HCT116 (cell line): ENCODE measurements at regions not wholly inside any gene's neighbourhood (a gene's known extent, or its start where the extent isn't known, plus 50 kb on each side); places are given as distances from the start of the nearest gene placed in this dataset.

Experiments used
- ATAC-seq: fragments of 200-7000 bp; cut with Tn5 transposase; 2 replicates; pipeline ENCODE4 v1.9.1; 2020; ENCODE audit warnings: mild to moderate bottlenecking, moderate library complexity
- BruUV-seq: library from RNA; stranded (reverse); fragments of 400-500 nt; replicated peaks from 2 replicates; lab custom pipeline; 2021; lab: Mats Ljungman, UMichigan
- CTCF ChIA-PET: fragments of 300-600 bp; sonication (Branson Sonifier 250); formaldehyde crosslinking; loops from one replicate; lab custom pipeline; 2021; ENCODE audit warnings: antibody characterized with exemption; lab: Charles Lee
- POLR2A ChIA-PET: fragments of 300-600, 350-600 bp; sonication (Branson Sonifier 250); formaldehyde crosslinking; loops from one replicate; lab custom pipeline; 2021; ENCODE audit warnings: antibody characterized with exemption; lab: Charles Lee
- RAD21 ChIA-PET, 2 experiments: fragments of 300-600 bp; sonication (Branson Sonifier 250); formaldehyde crosslinking; loops; one replicate each; lab custom pipeline; 2023; ENCODE audit warnings: low total read pairs in 2 of 2; ENCODE audit not compliant: uncharacterized antibody in 2 of 2, unreplicated experiment in 2 of 2, low non-redundant PET in 1 of 2; lab: Charles Lee
- DNase-seq: peaks from one replicate; pipeline ENCODE4 v3.0.0-alpha.2; 2010; ENCODE audit warnings: low read depth, low spot score
- H2AFZ ChIP-seq: fragments of 200-600 bp; shearing (Covaris generic), sonication (generic); 2 replicates; pipeline ENCODE4 v1.6.1; 2017; ENCODE audit warnings: low read depth, mixed run types, mixed read lengths, antibody characterized with exemption, low read length; ENCODE audit not compliant: poor library complexity, severe bottlenecking
- H3K27ac ChIP-seq: 2 replicates; pipeline ENCODE4 v1.5.1; 2012; ENCODE audit warnings: low read depth, low read length
- H3K27me3 ChIP-seq: fragments of 200-600 bp; sonication (generic); 2 replicates; pipeline ENCODE4 v1.6.1; 2016; ENCODE audit warnings: mixed run types, low read length, mixed read lengths; ENCODE audit not compliant: insufficient read depth
- H3K36me3 ChIP-seq, 2 experiments: fragments of 200-500 bp in 1 of 2; fragments of 200-600 bp in 1 of 2; sonication (Bioruptor generic) in 1 of 2; sonication (generic) in 1 of 2; 2 replicates each; pipeline versions ENCODE4 v1.5.1 to v1.6.1; 2014 to 2016; ENCODE audit warnings: low read length in 2 of 2, inconsistent platforms in 1 of 2, mixed read lengths in 1 of 2, mixed run types in 1 of 2; ENCODE audit not compliant: insufficient read depth in 2 of 2, control insufficient read depth in 1 of 2
- H3K4me1 ChIP-seq, 2 experiments: fragments of 200-600 bp in 1 of 2; sonication (generic) in 1 of 2; 2 replicates each; pipeline versions ENCODE4 v1.5.1 to v1.6.1; 2012 to 2017; ENCODE audit warnings: low read length in 2 of 2, inconsistent platforms in 1 of 2, mild to moderate bottlenecking in 1 of 2, mixed read lengths in 1 of 2, mixed run types in 1 of 2, moderate library complexity in 1 of 2; ENCODE audit not compliant: insufficient read depth in 2 of 2, control insufficient read depth in 1 of 2
- H3K4me2 ChIP-seq: fragments of 200-600 bp; sonication (generic); 2 replicates; pipeline ENCODE4 v1.6.1; 2017; ENCODE audit warnings: mixed run types, low read length, mixed read lengths
- H3K4me3 ChIP-seq, 2 experiments: fragments of 200-600 bp in 1 of 2; sonication (generic) in 1 of 2; replicated peaks in 1 of 2; 2 replicates each; pipeline ENCODE4 v1.5.1; 2011 to 2016; ENCODE audit warnings: low read length in 2 of 2, control low read depth in 1 of 2, low read depth in 1 of 2, mild to moderate bottlenecking in 1 of 2, mixed read lengths in 1 of 2, mixed run types in 1 of 2
- H3K79me2 ChIP-seq: fragments of 200-600 bp; sonication (generic); 2 replicates; pipeline ENCODE4 v1.6.1; 2017; ENCODE audit warnings: mild to moderate bottlenecking, mixed run types, low read length, moderate library complexity, mixed read lengths; ENCODE audit not compliant: insufficient read depth
- H3K9ac ChIP-seq: fragments of 200-600 bp; sonication (generic); 2 replicates; pipeline ENCODE4 v1.6.1; 2016; ENCODE audit warnings: low read length, mixed read lengths
- H3K9me2 ChIP-seq: fragments of 200-600 bp; sonication (generic), shearing (Covaris generic); 2 replicates; pipeline ENCODE4 v1.6.1; 2017; ENCODE audit warnings: mixed run types, mild to moderate bottlenecking, moderate library complexity; ENCODE audit not compliant: insufficient read depth
- H3K9me3 ChIP-seq, 2 experiments: fragments of 200-500 bp in 1 of 2; fragments of 200-600 bp in 1 of 2; sonication (Bioruptor generic) in 1 of 2; sonication (generic) in 1 of 2; 2 replicates each; pipeline ENCODE4 v1.6.1; 2014 to 2017; ENCODE audit warnings: low read length in 2 of 2, mixed read lengths in 2 of 2, inconsistent platforms in 1 of 2, low read depth in 1 of 2, mild to moderate bottlenecking in 1 of 2, mixed run types in 1 of 2, moderate library complexity in 1 of 2; ENCODE audit not compliant: control insufficient read depth in 1 of 2, insufficient read depth in 1 of 2
- H4K20me1 ChIP-seq: fragments of 200-600 bp; sonication (generic), shearing (Covaris generic); 2 replicates; pipeline ENCODE4 v1.6.1; 2017; ENCODE audit warnings: mixed run types, mild to moderate bottlenecking, moderate library complexity; ENCODE audit not compliant: insufficient read depth
- CBX3 ChIP-seq: IDR thresholded peaks from 2 replicates; pipeline ENCODE4 v1.6.1; 2012; ENCODE audit warnings: low read depth
- ELF1 ChIP-seq: IDR thresholded peaks from 2 replicates; pipeline ENCODE4 v1.6.1; 2012; ENCODE audit warnings: low read depth, borderline replicate concordance
- EZH2phosphoT487 ChIP-seq: fragments of 200-600 bp; IDR thresholded peaks from 2 replicates; pipeline ENCODE4 v1.6.1; 2018; ENCODE audit warnings: antibody characterized with exemption, borderline replicate concordance
- POLR2AphosphoS5 ChIP-seq: IDR thresholded peaks from 2 replicates; pipeline ENCODE4 v1.6.1; 2011; ENCODE audit warnings: mild to moderate bottlenecking, low read depth, low read length, moderate library complexity
- RAD21 ChIP-seq: IDR thresholded peaks from 2 replicates; pipeline ENCODE4 v1.6.1; 2012; ENCODE audit warnings: low read depth, mild to moderate bottlenecking
- REST ChIP-seq: IDR thresholded peaks from 2 replicates; pipeline ENCODE4 v1.6.1; 2012; ENCODE audit warnings: low read depth
- SRF ChIP-seq: IDR thresholded peaks from 2 replicates; pipeline ENCODE4 v1.6.1; 2012; ENCODE audit warnings: low read depth
- TCF7L2 ChIP-seq: IDR thresholded peaks from 2 replicates; pipeline ENCODE4 v1.7.0; 2011; ENCODE audit warnings: borderline replicate concordance, inconsistent platforms; ENCODE audit not compliant: insufficient read depth, insufficient read length; ENCODE audit errors: extremely low read depth
- YY1 ChIP-seq: IDR thresholded peaks from 2 replicates; pipeline ENCODE4 v1.6.1; 2011; ENCODE audit warnings: low read length, low read depth, moderate library complexity, mild to moderate bottlenecking; ENCODE audit not compliant: insufficient replicate concordance; ENCODE audit errors: extremely low read depth
- ZBTB33 ChIP-seq: IDR thresholded peaks from 2 replicates; pipeline ENCODE4 v1.6.1; 2011; ENCODE audit warnings: mild to moderate bottlenecking, low read length, moderate library complexity; ENCODE audit not compliant: insufficient replicate concordance; ENCODE audit errors: extremely low read depth
- ZNF274 ChIP-seq: fragments of 200-500 bp; sonication (Bioruptor generic); IDR thresholded peaks from 2 replicates; pipeline ENCODE4 v1.6.1; 2014; ENCODE audit warnings: mild to moderate bottlenecking, low read depth, low read length, inconsistent platforms
- intact Hi-C: fragments of 100-400 bp; cut with micrococcal nuclease; formaldehyde crosslinking; loops from 2 replicates; pipeline ENCODE4 v1.10.0; 2022
- TF ChIP-seq, protein P1 (sequence below): IDR thresholded peaks from 2 replicates; pipeline ENCODE4 v1.6.1; 2012

DNA sequence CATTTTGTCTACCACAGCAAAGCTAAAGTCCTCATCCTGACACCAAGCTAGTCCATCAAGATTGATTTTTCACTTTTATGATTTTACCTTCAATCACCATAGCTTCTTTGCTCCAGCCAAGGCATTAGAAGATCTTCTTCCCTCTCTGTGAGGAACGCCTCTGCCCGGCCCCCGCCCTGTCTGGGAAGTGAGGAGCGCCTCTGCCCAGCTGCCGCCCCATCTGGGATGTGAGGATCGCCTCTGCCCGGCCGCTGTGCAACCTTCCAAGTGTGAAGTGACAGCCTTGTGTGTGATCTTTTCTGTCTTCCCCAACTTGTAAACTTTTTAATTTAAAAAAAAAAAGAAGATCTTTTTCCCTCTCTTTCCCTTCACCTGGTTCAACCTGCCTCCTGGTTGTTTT is 210.5 kb upstream of the NREP start:
- Histone ChIP-seq H3K27ac (no peak overlapping the region), H3K9me2 (no peaks in the 10 kb centered on the region), H3K36me3 (no peaks in the 10 kb centered on the region), H3K4me2 (no peak overlapping the region), H3K9me3 (no peaks in the 10 kb centered on the region), H3K4me1 (no peaks in the 10 kb centered on the region), H3K79me2 (no peaks in the 10 kb centered on the region), H3K27me3 (no peaks in the 10 kb centered on the region), H3K9ac (no peak overlapping the region), H2AFZ (no peak overlapping the region), H4K20me1 (no peaks in the 10 kb centered on the region), H3K4me3 (no peak overlapping the region)
- no TSS peak for BruUV-seq
- ChIA-PET CTCF (no interaction called here), RAD21 (no interaction called here), POLR2A (no interaction called here)
- DNase-seq, result no peak
- intact Hi-C loops, result no loop called here
- no peak for ATAC-seq
- no peak for TF ChIP-seq YY1
- no peak for TF ChIP-seq ZBTB33
- TF ChIP-seq CBX3, result no peak
- TF ChIP-seq TCF7L2, result no peak
- TF ChIP-seq ELF1, result no peak
- TF ChIP-seq SRF, result no peak
- no peak for TF ChIP-seq EZH2phosphoT487
- TF ChIP-seq, protein P1, sequence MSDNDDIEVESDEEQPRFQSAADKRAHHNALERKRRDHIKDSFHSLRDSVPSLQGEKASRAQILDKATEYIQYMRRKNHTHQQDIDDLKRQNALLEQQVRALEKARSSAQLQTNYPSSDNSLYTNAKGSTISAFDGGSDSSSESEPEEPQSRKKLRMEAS, result no peak
- no peak for TF ChIP-seq RAD21
- TF ChIP-seq POLR2AphosphoS5, result no peak
- no peak for TF ChIP-seq REST
- TF ChIP-seq ZNF274, result no peak
